Endothelial cell of umbilical vein (primary cell): ENCODE measurements at regions not wholly inside any gene's neighbourhood (a gene's known extent, or its start where the extent isn't known, plus 50 kb on each side); places are given as distances from the start of the nearest gene placed in this dataset.

Experiments
- CTCF ChIP-seq, 2 donors: IDR thresholded peaks; 1 replicate in 1 of 2; 2 replicates in 1 of 2; pipeline ENCODE4 v1.5.1; 2011; ENCODE audit warnings: low read length in 2 of 2, mild to moderate bottlenecking in 2 of 2, moderate library complexity in 2 of 2, control low read depth in 1 of 2, inconsistent platforms in 1 of 2, low read depth in 1 of 2; ENCODE audit not compliant: insufficient read depth in 1 of 2; ENCODE audit errors: extremely low read depth in 1 of 2
- POLR2A ChIP-seq: IDR thresholded peaks from 2 replicates; pipeline ENCODE4 v1.6.1; 2012; ENCODE audit warnings: low read depth, mild to moderate bottlenecking, control low read depth, low read length
- POLR2AphosphoS5 ChIP-seq: IDR thresholded peaks from 2 replicates; pipeline ENCODE4 v1.6.1; 2012; ENCODE audit warnings: low read depth, mild to moderate bottlenecking, control low read depth, low read length, moderate library complexity; ENCODE audit not compliant: insufficient read depth

DNA sequence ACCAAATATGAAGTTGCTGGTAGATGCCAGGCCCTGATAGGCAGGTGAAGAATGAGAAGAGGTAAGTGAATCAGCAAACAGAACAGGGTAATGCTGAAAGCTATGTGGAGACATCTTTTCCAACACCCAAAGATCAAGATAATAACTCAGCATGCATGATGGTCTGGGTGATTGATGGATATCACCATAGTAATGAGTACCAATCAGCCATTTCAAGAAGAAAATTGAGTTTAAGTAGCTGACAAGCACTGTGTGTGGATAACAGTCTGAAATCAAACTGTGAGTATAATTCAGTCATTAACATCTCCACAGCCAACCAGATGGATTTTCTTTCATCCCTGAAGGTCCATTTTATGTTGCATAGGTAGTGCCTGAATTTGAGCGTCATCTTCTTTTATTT is 289.6 kb upstream of the SMIM31 start:
- TF ChIP-seq CTCF (IDR thresholded peaks at IDR 0.05; ENCODE audit: extremely low read depth in 1 of 2, insufficient read depth in 1 of 2, low read depth in 1 of 2, low read length in 2 of 2) (no peak), POLR2AphosphoS5 (no peak), POLR2A (no peak)
